KMS-11 (cell line): ENCODE measurements at regions not wholly inside any gene's neighbourhood (a gene's known extent, or its start where the extent isn't known, plus 50 kb on each side); places are given as distances from the start of the nearest gene placed in this dataset.

Experiments
- H2AFZ ChIP-seq: fragments of 200-600 bp; sonication (generic); 2 replicates; pipeline ENCODE4 v1.6.1; 2016; ENCODE audit warnings: antibody characterized with exemption, mixed run types, low read depth
- H3K27ac ChIP-seq: fragments of 200-600 bp; sonication (generic); 2 replicates; pipeline ENCODE4 v1.6.1; 2016; ENCODE audit warnings: mild to moderate bottlenecking, mixed run types
- H3K27me3 ChIP-seq: fragments of 200-600 bp; sonication (generic); 2 replicates; pipeline ENCODE4 v1.6.1; 2017; ENCODE audit warnings: mild to moderate bottlenecking, low read depth, mixed run types, moderate library complexity; ENCODE audit not compliant: insufficient read depth
- H3K36me3 ChIP-seq: fragments of 200-600 bp; sonication (generic); 2 replicates; pipeline ENCODE4 v1.6.1; 2017; ENCODE audit warnings: mild to moderate bottlenecking, mixed run types; ENCODE audit not compliant: insufficient read depth
- H3K4me1 ChIP-seq: fragments of 200-600 bp; sonication (generic); 2 replicates; pipeline ENCODE4 v1.6.1; 2016; ENCODE audit warnings: mild to moderate bottlenecking, low read depth, mixed run types; ENCODE audit not compliant: poor library complexity, severe bottlenecking
- H3K4me2 ChIP-seq: fragments of 200-600 bp; sonication (generic); 2 replicates; pipeline ENCODE4 v1.7.0; 2016; ENCODE audit warnings: mild to moderate bottlenecking, mixed run types
- H3K4me3 ChIP-seq: fragments of 200-600 bp; sonication (generic); IDR thresholded peaks from 2 replicates; pipeline ENCODE4 v1.6.1; 2017; ENCODE audit warnings: low read depth, low read length, mixed read lengths; ENCODE audit not compliant: insufficient read depth
- H3K79me2 ChIP-seq: fragments of 200-600 bp; sonication (generic); 2 replicates; pipeline ENCODE4 v1.6.1; 2016; ENCODE audit warnings: low read depth, mixed run types; ENCODE audit not compliant: insufficient read depth
- H3K9ac ChIP-seq: fragments of 200-600 bp; sonication (generic); 2 replicates; pipeline ENCODE4 v1.6.1; 2016; ENCODE audit warnings: mild to moderate bottlenecking, mixed run types
- H4K20me1 ChIP-seq: fragments of 200-600 bp; sonication (generic); 2 replicates; pipeline ENCODE4 v1.6.1; 2016; ENCODE audit warnings: mild to moderate bottlenecking, mixed run types; ENCODE audit not compliant: insufficient read depth
- TF ChIP-seq, protein P1 (sequence below): fragments of 200-600 bp; sonication (generic); conservative IDR thresholded peaks from 2 replicates; pipeline ENCODE4 v1.6.1; 2017; ENCODE audit warnings: low read depth, mild to moderate bottlenecking, antibody characterized with exemption, low read length, moderate library complexity, mixed read lengths

DNA sequence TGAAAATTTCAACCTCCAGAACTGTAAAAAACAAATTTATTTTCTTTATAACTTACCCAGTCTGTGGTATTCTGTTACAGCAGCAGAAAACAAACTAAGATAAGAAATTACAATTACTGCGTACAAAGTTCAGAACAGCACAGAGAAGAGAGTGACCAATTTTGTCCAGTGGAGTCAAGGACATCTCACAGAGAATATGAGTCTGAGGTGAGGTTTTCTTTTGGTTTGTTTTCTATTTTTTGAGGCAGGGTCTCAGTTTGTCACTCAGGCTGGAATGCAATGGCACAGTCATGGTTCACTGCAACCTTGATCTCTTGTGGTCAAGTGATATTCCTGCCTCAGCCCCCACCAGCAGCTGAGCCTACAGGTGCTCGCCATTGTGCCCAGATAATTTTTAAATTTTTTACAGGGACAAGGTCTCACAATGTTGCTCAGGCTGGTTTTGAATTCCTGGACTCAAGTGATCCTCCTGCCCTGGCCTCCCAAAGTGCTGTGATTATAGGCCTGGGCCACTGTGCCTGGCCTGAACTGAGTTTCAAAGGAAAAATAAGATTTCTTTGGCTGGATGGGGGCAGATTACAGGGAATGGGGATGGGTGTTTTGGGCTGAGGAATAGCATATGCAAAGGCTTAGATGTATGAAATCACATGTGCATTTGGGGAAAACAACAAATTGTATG is 201.1 kb upstream of the USP24 start:
- Histone ChIP-seq H3K9ac (no peak overlapping the region), H2AFZ (no peak overlapping the region), H3K4me3 (no peak overlapping the region), H4K20me1 (no peaks in the 10 kb centered on the region), H3K4me1 (no peaks in the 10 kb centered on the region), H3K27me3 (no peaks in the 10 kb centered on the region), H3K36me3 (no peaks in the 10 kb centered on the region), H3K4me2 (no peak overlapping the region), H3K79me2 (no peaks in the 10 kb centered on the region), H3K27ac (no peak overlapping the region)
- TF ChIP-seq, protein P1, sequence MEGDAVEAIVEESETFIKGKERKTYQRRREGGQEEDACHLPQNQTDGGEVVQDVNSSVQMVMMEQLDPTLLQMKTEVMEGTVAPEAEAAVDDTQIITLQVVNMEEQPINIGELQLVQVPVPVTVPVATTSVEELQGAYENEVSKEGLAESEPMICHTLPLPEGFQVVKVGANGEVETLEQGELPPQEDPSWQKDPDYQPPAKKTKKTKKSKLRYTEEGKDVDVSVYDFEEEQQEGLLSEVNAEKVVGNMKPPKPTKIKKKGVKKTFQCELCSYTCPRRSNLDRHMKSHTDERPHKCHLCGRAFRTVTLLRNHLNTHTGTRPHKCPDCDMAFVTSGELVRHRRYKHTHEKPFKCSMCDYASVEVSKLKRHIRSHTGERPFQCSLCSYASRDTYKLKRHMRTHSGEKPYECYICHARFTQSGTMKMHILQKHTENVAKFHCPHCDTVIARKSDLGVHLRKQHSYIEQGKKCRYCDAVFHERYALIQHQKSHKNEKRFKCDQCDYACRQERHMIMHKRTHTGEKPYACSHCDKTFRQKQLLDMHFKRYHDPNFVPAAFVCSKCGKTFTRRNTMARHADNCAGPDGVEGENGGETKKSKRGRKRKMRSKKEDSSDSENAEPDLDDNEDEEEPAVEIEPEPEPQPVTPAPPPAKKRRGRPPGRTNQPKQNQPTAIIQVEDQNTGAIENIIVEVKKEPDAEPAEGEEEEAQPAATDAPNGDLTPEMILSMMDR, result no peak

DNA sequence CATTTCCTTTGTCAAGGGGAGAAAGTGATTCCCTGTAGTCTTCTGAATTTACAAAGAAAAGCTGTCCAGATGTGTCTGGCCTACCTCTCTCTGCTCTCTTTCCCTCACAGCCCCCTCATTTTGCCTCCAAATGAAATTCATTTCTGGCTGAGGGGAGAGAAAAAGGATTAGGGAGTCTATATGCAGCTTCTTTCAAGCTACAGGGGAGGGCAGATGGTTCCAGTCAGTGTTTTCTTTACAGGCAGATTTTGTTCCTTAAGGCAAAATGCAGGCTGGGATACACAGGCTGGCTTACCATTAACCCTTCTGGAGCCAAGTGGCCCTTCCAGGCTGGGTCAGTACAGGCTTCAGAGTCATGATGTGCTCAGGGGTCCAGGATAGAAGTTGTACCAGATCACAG is 198.1 kb upstream of the USP24 start:
- no peaks in the 10 kb centered on the region for H3K79me2 ChIP-seq
- no peaks in the 10 kb centered on the region for H3K27me3 ChIP-seq
- H3K9ac ChIP-seq, result no peak overlapping the region
- no peak overlapping the region for H3K4me3 ChIP-seq
- H3K36me3 ChIP-seq, result no peaks in the 10 kb centered on the region
- H4K20me1 ChIP-seq, result no peaks in the 10 kb centered on the region
- H2AFZ ChIP-seq, result no peak overlapping the region
- TF ChIP-seq, protein P1, result no peak
- no peak overlapping the region for H3K27ac ChIP-seq
- no peak overlapping the region for H3K4me2 ChIP-seq
- H3K4me1 ChIP-seq, result no peaks in the 10 kb centered on the region

DNA sequence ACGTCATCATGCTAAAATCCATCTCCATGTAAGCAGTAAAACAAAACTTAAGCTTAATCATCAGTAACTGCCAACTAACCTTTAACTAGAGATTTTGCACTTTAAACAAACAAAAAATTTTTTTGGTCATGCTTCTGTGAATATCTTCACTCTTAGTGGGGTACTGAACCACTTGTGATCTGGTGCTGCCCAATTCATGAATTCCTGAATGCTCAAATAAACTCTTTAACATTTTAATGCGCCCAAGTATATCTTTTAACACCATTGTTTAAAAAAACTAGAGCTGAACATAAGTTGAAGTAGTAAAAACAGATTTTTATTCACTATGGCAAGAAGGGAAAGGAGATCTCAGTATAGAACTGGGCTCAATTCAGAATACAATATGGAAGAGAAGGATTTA is 196.9 kb upstream of the USP24 start:
- Histone ChIP-seq H2AFZ (no peak overlapping the region), H3K27me3 (no peaks in the 10 kb centered on the region), H3K4me1 (no peaks in the 10 kb centered on the region), H3K4me3 (no peak overlapping the region), H4K20me1 (no peaks in the 10 kb centered on the region), H3K27ac (no peak overlapping the region), H3K9ac (no peak overlapping the region), H3K4me2 (no peak overlapping the region), H3K79me2 (no peaks in the 10 kb centered on the region), H3K36me3 (no peaks in the 10 kb centered on the region)
- TF ChIP-seq, protein P1, result no peak

DNA sequence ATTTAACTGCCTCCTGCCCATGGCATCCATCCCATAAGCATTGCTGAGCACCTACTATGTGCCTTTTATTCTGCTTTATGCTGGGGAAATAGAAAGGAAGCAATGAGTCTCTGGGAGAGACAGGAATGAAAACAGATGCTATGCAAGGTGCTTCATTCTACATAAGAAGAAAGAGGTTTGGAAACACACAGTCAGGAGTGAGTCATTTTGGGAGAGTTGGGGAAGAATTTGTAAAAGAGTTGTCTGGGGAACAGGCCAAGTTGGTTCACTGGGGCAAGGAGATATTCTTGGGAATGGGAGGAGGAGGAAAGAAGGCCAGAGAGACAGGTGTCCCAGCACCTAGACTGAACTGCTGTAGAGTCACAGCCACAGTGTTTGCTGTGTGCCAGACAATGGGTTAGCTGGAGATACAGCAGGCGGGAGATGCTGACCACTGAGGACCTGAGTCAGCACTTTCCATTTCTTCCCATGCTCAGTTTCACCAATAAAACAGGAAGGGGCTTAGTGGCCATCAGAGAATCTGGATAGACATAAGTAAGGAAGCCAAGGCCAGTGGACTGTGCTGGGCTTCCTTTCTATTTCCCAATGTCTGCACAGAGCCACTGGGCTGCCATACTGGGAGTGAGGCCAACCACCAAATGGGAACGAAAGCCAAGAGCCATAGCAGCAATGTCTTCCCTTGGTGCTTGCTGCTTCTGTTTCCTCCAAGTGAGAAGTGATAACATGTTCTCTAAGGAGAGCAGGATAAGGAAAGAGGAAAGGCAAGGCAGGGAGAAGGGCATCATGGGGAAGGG is 187.7 kb upstream of the USP24 start:
- no peaks in the 10 kb centered on the region for H3K79me2 ChIP-seq
- H3K27ac ChIP-seq, result no peak overlapping the region
- H4K20me1 ChIP-seq, result no peaks in the 10 kb centered on the region
- H3K9ac ChIP-seq, result no peak overlapping the region
- H3K4me1 ChIP-seq, result peaks cover 10% of the 10 kb centered on the region
- no peak overlapping the region for H3K4me3 ChIP-seq
- TF ChIP-seq, protein P1, result no peak
- H3K36me3 ChIP-seq, result no peaks in the 10 kb centered on the region
- H2AFZ ChIP-seq, result no peak overlapping the region
- H3K27me3 ChIP-seq, result no peaks in the 10 kb centered on the region
- H3K4me2 ChIP-seq, result no peak overlapping the region
